Vagina (tissue), 2 donors: ENCODE measurements at regions not wholly inside any gene's neighbourhood (a gene's known extent, or its start where the extent isn't known, plus 50 kb on each side); places are given as distances from the start of the nearest gene placed in this dataset.

Source experiments
- DNase-seq, 2 donors: peaks; one replicate each; pipeline ENCODE4 v3.0.0-alpha.2; 2017; ENCODE audit errors: extremely low spot score in 2 of 2
- H3K27ac ChIP-seq: fragments of 200-600 bp; sonication (generic); one replicate; pipeline ENCODE4 v1.5.1; 2019
- H3K27me3 ChIP-seq: fragments of 200-600 bp; sonication (generic); one replicate; pipeline ENCODE4 v1.5.1; 2019
- H3K36me3 ChIP-seq, 2 donors: fragments of 200-600 bp; sonication (generic); one replicate each; pipeline ENCODE4 v1.5.1; 2017 to 2019
- H3K4me1 ChIP-seq: fragments of 200-600 bp; sonication (generic); one replicate; pipeline ENCODE4 v1.5.1; 2019
- H3K4me3 ChIP-seq, 2 donors: fragments of 200-600 bp; sonication (generic); 1 replicate in 1 of 2; 2 replicates in 1 of 2; pipeline ENCODE4 v1.5.1; 2016 to 2019
- H3K9me3 ChIP-seq: fragments of 200-600 bp; sonication (generic); one replicate; pipeline ENCODE4 v1.5.1; 2019
- CTCF ChIP-seq, 3 experiments: fragments of 450-650 bp in 2 of 3; fragments of 200-600 bp in 1 of 3; sonication (generic) in 1 of 3; IDR thresholded peaks; one replicate each; pipeline ENCODE4 v1.5.1; 2017 to 2019; ENCODE audit warnings: antibody characterized with exemption in 3 of 3, mild to moderate bottlenecking in 2 of 3, moderate library complexity in 2 of 3
- POLR2A ChIP-seq, 2 donors: fragments of 450-650 bp; IDR thresholded peaks; one replicate each; pipeline ENCODE4 v1.6.1; 2017; ENCODE audit warnings: antibody characterized with exemption in 2 of 2, mild to moderate bottlenecking in 2 of 2, moderate library complexity in 2 of 2
- POLR2AphosphoS5 ChIP-seq, 2 donors: sonication (generic); formaldehyde crosslinking; IDR thresholded peaks; one replicate each; pipeline ENCODE4 v1.9.0; 2017; ENCODE audit warnings: antibody characterized with exemption in 2 of 2, mild to moderate bottlenecking in 2 of 2, low read depth in 1 of 2; ENCODE audit not compliant: insufficient read depth in 1 of 2
- intact Hi-C: fragments of 100-400 bp; cut with DNase I; formaldehyde crosslinking; loops from one replicate; pipeline ENCODE4 v1.15.1; 2023

- Histone ChIP-seq H3K4me3 (no peak overlapping the region), H3K36me3 (no peaks in the 10 kb centered on the region), H3K27me3 (no peaks in the 10 kb centered on the region), H3K9me3 (no peaks in the 10 kb centered on the region), H3K27ac (no peak overlapping the region), H3K4me1 (no peaks in the 10 kb centered on the region)
- intact Hi-C loops: no loop called here
- TF ChIP-seq POLR2A (IDR thresholded peaks at IDR 0.05): no peak
- no peak for TF ChIP-seq CTCF (IDR thresholded peaks at IDR 0.05)
- no peak for TF ChIP-seq POLR2AphosphoS5 (IDR thresholded peaks at IDR 0.05; ENCODE audit: insufficient read depth in 1 of 2, low read depth in 1 of 2)
- no peak for DNase-seq
These were observed 64.8 kb downstream of the PTHLH start for GRCh38 chr12:27907766-27908165.

GRCh38 chr12:27906658-27907473 lies 65.7 kb downstream of the PTHLH start:
- no peak for TF ChIP-seq CTCF (IDR thresholded peaks at IDR 0.05)
- no peak for TF ChIP-seq POLR2A (IDR thresholded peaks at IDR 0.05)
- no peak for TF ChIP-seq POLR2AphosphoS5 (IDR thresholded peaks at IDR 0.05; ENCODE audit: insufficient read depth in 1 of 2, low read depth in 1 of 2)
- Histone ChIP-seq H3K4me1 (no peaks in the 10 kb centered on the region), H3K9me3 (no peaks in the 10 kb centered on the region), H3K4me3 (no peak overlapping the region), H3K27me3 (no peaks in the 10 kb centered on the region), H3K36me3 (no peaks in the 10 kb centered on the region), H3K27ac (no peak overlapping the region)
- intact Hi-C loops: no loop called here
- DNase-seq: no peak

- H3K4me1 ChIP-seq: no peaks in the 10 kb centered on the region
- TF ChIP-seq CTCF (IDR thresholded peaks at IDR 0.05) (no peak), POLR2AphosphoS5 (IDR thresholded peaks at IDR 0.05; ENCODE audit: insufficient read depth in 1 of 2, low read depth in 1 of 2) (no peak), POLR2A (IDR thresholded peaks at IDR 0.05) (no peak)
- no peak overlapping the region for H3K27ac ChIP-seq
- DNase-seq: no peak
- intact Hi-C loops: no loop called here
- H3K9me3 ChIP-seq: no peaks in the 10 kb centered on the region
- no peak overlapping the region for H3K4me3 ChIP-seq
- no peaks in the 10 kb centered on the region for H3K36me3 ChIP-seq
- no peaks in the 10 kb centered on the region for H3K27me3 ChIP-seq
These were observed 66.4 kb downstream of the PTHLH start for GRCh38 chr12:27906127-27906500.

- H3K27me3 ChIP-seq: no peaks in the 10 kb centered on the region
- intact Hi-C loops: no loop called here
- H3K4me1 ChIP-seq: no peaks in the 10 kb centered on the region
- DNase-seq: no peak
- H3K27ac ChIP-seq: no peak overlapping the region
- no peaks in the 10 kb centered on the region for H3K9me3 ChIP-seq
- H3K4me3 ChIP-seq: no peak overlapping the region
- H3K36me3 ChIP-seq: no peaks in the 10 kb centered on the region
- TF ChIP-seq POLR2AphosphoS5 (IDR thresholded peaks at IDR 0.05; ENCODE audit: insufficient read depth in 1 of 2, low read depth in 1 of 2) (no peak), POLR2A (IDR thresholded peaks at IDR 0.05) (no peak), CTCF (IDR thresholded peaks at IDR 0.05) (no peak)
These were observed 67.0 kb downstream of the PTHLH start for GRCh38 chr12:27905285-27906126.

- Histone ChIP-seq H3K9me3 (no peaks in the 10 kb centered on the region), H3K36me3 (no peaks in the 10 kb centered on the region), H3K27ac (no peak overlapping the region), H3K27me3 (no peaks in the 10 kb centered on the region), H3K4me3 (no peak overlapping the region), H3K4me1 (no peaks in the 10 kb centered on the region)
- no peak for DNase-seq
- TF ChIP-seq POLR2AphosphoS5 (IDR thresholded peaks at IDR 0.05; ENCODE audit: insufficient read depth in 1 of 2, low read depth in 1 of 2) (no peak), CTCF (IDR thresholded peaks at IDR 0.05) (no peak), POLR2A (IDR thresholded peaks at IDR 0.05) (no peak)
- intact Hi-C loops: no loop called here
These were observed 69.9 kb downstream of the PTHLH start for GRCh38 chr12:27902651-27903050.
